ENCODE measurements at regions not wholly inside any gene's neighbourhood (a gene's known extent, or its start where the extent isn't known, plus 50 kb on each side); places are given as distances from the start of the nearest gene placed in this dataset.

DNA sequence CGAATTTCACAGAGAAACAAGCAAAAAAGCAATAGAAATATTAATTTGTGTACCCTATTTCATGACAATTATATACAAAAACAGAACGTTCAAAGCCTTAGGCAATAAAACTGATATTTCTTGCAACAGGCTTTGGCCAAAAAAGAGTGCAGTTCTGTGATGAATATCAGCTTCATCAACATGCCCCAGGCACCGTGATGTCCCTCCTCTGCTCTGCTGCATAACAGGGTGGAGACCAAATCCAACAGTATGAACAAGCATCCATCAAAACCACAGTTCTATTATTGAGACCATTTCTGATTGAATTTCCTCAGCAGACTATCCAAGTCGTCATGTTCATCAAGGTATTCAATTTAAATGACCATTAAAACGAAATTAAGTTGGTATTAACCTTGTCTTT is 722.6 kb upstream of the NRSN1 start:
- TF ChIP-seq, protein P1, sequence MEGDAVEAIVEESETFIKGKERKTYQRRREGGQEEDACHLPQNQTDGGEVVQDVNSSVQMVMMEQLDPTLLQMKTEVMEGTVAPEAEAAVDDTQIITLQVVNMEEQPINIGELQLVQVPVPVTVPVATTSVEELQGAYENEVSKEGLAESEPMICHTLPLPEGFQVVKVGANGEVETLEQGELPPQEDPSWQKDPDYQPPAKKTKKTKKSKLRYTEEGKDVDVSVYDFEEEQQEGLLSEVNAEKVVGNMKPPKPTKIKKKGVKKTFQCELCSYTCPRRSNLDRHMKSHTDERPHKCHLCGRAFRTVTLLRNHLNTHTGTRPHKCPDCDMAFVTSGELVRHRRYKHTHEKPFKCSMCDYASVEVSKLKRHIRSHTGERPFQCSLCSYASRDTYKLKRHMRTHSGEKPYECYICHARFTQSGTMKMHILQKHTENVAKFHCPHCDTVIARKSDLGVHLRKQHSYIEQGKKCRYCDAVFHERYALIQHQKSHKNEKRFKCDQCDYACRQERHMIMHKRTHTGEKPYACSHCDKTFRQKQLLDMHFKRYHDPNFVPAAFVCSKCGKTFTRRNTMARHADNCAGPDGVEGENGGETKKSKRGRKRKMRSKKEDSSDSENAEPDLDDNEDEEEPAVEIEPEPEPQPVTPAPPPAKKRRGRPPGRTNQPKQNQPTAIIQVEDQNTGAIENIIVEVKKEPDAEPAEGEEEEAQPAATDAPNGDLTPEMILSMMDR (conservative IDR thresholded peaks at IDR 0.05) = no peak
- no peak for TF ChIP-seq EZH2 (IDR thresholded peaks at IDR 0.05; ENCODE audit: low read depth)
